ENCODE measurements at regions not wholly inside any gene's neighbourhood (a gene's known extent, or its start where the extent isn't known, plus 50 kb on each side); places are given as distances from the start of the nearest gene placed in this dataset.

GRCh38 chr13:104253063-104253680 lies 1187.0 kb upstream of the SLC10A2 start:
- no peak for TF ChIP-seq CTCF (IDR thresholded peaks at IDR 0.05; ENCODE audit: borderline replicate concordance, control extremely low read depth, extremely low read depth, insufficient read depth, missing control alignments)
- no peak for DNase-seq (ENCODE audit: low spot score)
- in situ Hi-C loops (cut with MboI; ENCODE audit: low sequenced_read_pairs, unreplicated experiment) = no loop called here

- in situ Hi-C loops (cut with MboI; ENCODE audit: low sequenced_read_pairs, unreplicated experiment) = no loop called here
- TF ChIP-seq CTCF (IDR thresholded peaks at IDR 0.05; ENCODE audit: borderline replicate concordance, control extremely low read depth, extremely low read depth, insufficient read depth, missing control alignments) = no peak
- DNase-seq (ENCODE audit: low spot score) = no peak
These were observed 1185.7 kb upstream of the SLC10A2 start for GRCh38 chr13:104251931-104252330.

GRCh38 chr13:104246955-104247354 lies 1180.7 kb upstream of the SLC10A2 start:
- TF ChIP-seq CTCF (IDR thresholded peaks at IDR 0.05; ENCODE audit: borderline replicate concordance, control extremely low read depth, extremely low read depth, insufficient read depth, missing control alignments) = no peak
- in situ Hi-C loops (cut with MboI; ENCODE audit: low sequenced_read_pairs, unreplicated experiment) = no loop called here
- DNase-seq (ENCODE audit: low spot score) = no peak

GRCh38 chr13:104206450-104207044 lies 1140.3 kb upstream of the SLC10A2 start:
- no peak for DNase-seq (ENCODE audit: low spot score)
- in situ Hi-C loops (cut with MboI; ENCODE audit: low sequenced_read_pairs, unreplicated experiment) = no loop called here
- no peak for TF ChIP-seq CTCF (IDR thresholded peaks at IDR 0.05; ENCODE audit: borderline replicate concordance, control extremely low read depth, extremely low read depth, insufficient read depth, missing control alignments)

- DNase-seq (ENCODE audit: low spot score) = no peak
- in situ Hi-C loops (cut with MboI; ENCODE audit: low sequenced_read_pairs, unreplicated experiment) = no loop called here
- no peak for TF ChIP-seq CTCF (IDR thresholded peaks at IDR 0.05; ENCODE audit: borderline replicate concordance, control extremely low read depth, extremely low read depth, insufficient read depth, missing control alignments)
These were observed 1138.0 kb upstream of the SLC10A2 start for GRCh38 chr13:104204177-104204576.

- in situ Hi-C loops (cut with MboI; ENCODE audit: low sequenced_read_pairs, unreplicated experiment) = no loop called here
- TF ChIP-seq CTCF (IDR thresholded peaks at IDR 0.05; ENCODE audit: borderline replicate concordance, control extremely low read depth, extremely low read depth, insufficient read depth, missing control alignments) = no peak
- no peak for DNase-seq (ENCODE audit: low spot score)
These were observed 1132.6 kb upstream of the SLC10A2 start for GRCh38 chr13:104198801-104199200.

Data from GM13976 (cell line).